GM12878 (cell line): ENCODE measurements at regions not wholly inside any gene's neighbourhood (a gene's known extent, or its start where the extent isn't known, plus 50 kb on each side); places are given as distances from the start of the nearest gene placed in this dataset.
A peak's percentile ranks its signal among the peaks of the same experiment; 100 is the strongest.

Experiments
- ATAC-seq: fragments of 200-7000 bp; cut with Tn5 transposase; 3 replicates; pipeline ENCODE4 v1.9.1; 2020; ENCODE audit warnings: mild to moderate bottlenecking, moderate library complexity
- BruUV-seq: library from RNA; stranded (reverse); fragments of 400-500 nt; replicated peaks from 2 replicates; lab custom pipeline; 2021; lab: Mats Ljungman, UMichigan
- CTCF ChIA-PET: fragments of 300-600 bp; sonication (Branson Sonifier 250); formaldehyde crosslinking; extraction: SDS; loops from one replicate; lab custom pipeline; 2021; ENCODE audit warnings: inconsistent platforms; lab: Yijun Ruan, JAX
- POLR2A ChIA-PET: fragments of 350-600 bp; formaldehyde crosslinking; extraction: SDS; loops from one replicate; lab custom pipeline; 2021; ENCODE audit warnings: inconsistent platforms; lab: Charles Lee
- RAD21 ChIA-PET: fragments of 300-600 bp; sonication (Branson Sonifier 250); formaldehyde crosslinking; loops from one replicate; lab custom pipeline; 2023; ENCODE audit warnings: antibody characterized with exemption; ENCODE audit not compliant: unreplicated experiment; lab: Charles Lee
- SMC1A ChIA-PET: fragments of 300-600 bp; sonication (Branson Sonifier 250); formaldehyde crosslinking; loops from one replicate; lab custom pipeline; 2023; ENCODE audit not compliant: unreplicated experiment, uncharacterized antibody; lab: Charles Lee
- DNase-seq: peaks from one replicate; pipeline ENCODE4 v3.0.0-alpha.2; 2011; ENCODE audit warnings: low read depth, low spot score
- FAIRE-seq: peaks from 3 replicates; lab custom pipeline; 2011; peaks lifted over from hg19 to GRCh38; lab: Jason Lieb, UNC
- H2AFZ ChIP-seq: 2 replicates; pipeline ENCODE4 v1.6.0; 2011; ENCODE audit warnings: low read depth, low read length, control low read depth; ENCODE audit not compliant: control insufficient read depth
- H3K27ac ChIP-seq: 2 replicates; pipeline ENCODE4 v1.5.1; 2011; ENCODE audit warnings: control low read depth; ENCODE audit not compliant: control insufficient read depth, insufficient read depth
- H3K27me3 ChIP-seq, 2 experiments: replicated peaks in 1 of 2; 2 replicates each; pipeline versions ENCODE4 v1.6.0 to v1.6.1; 2011; ENCODE audit warnings: low read length in 1 of 2; ENCODE audit not compliant: control insufficient read depth in 2 of 2, insufficient read depth in 2 of 2
- H3K36me3 ChIP-seq, 2 experiments: 2 replicates each; pipeline ENCODE4 v1.5.1; 2011; ENCODE audit warnings: low read length in 1 of 2; ENCODE audit not compliant: control insufficient read depth in 2 of 2, insufficient read depth in 2 of 2
- H3K4me1 ChIP-seq: 2 replicates; pipeline ENCODE4 v1.6.1; 2011; ENCODE audit warnings: mild to moderate bottlenecking, low read length, moderate library complexity, mixed read lengths; ENCODE audit not compliant: control insufficient read depth, insufficient read depth
- H3K4me2 ChIP-seq: 2 replicates; pipeline ENCODE4 v1.6.0; 2011; ENCODE audit warnings: control low read depth; ENCODE audit not compliant: control insufficient read depth, insufficient read depth
- H3K4me3 ChIP-seq: fragments of 200-600 bp; sonication (generic); 2 replicates; pipeline ENCODE4 v1.5.1; 2016
- H3K79me2 ChIP-seq: 2 replicates; pipeline ENCODE4 v1.6.0; 2011; ENCODE audit warnings: low read length; ENCODE audit not compliant: control insufficient read depth, insufficient read depth
- H3K9ac ChIP-seq: 2 replicates; pipeline ENCODE4 v1.8.0; 2011; ENCODE audit warnings: low read length, control low read depth, mixed read lengths; ENCODE audit not compliant: control insufficient read depth, insufficient read depth
- H3K9me3 ChIP-seq: replicated peaks from 3 replicates; pipeline ENCODE4 v1.5.1; 2011; ENCODE audit warnings: mild to moderate bottlenecking, low read length; ENCODE audit not compliant: control insufficient read depth, insufficient read depth
- H4K20me1 ChIP-seq: 2 replicates; pipeline ENCODE4 v1.6.0; 2011; ENCODE audit not compliant: control insufficient read depth, insufficient read depth
- BCL11A ChIP-seq: IDR thresholded peaks from 2 replicates; pipeline ENCODE4 v1.6.1; 2011; ENCODE audit warnings: low read depth, low read length
- BMI1 ChIP-seq: fragments of 450-650 bp; IDR thresholded peaks from 2 replicates; pipeline ENCODE4 v1.6.1; 2016; ENCODE audit warnings: mild to moderate bottlenecking, moderate library complexity, borderline replicate concordance
- CBX3 ChIP-seq: fragments of 200-600 bp; sonication (generic); IDR thresholded peaks from 2 replicates; pipeline ENCODE4 v1.6.1; 2016; ENCODE audit warnings: low read depth, borderline replicate concordance
- CBX5 ChIP-seq: sonication (generic); IDR thresholded peaks from 2 replicates; pipeline ENCODE4 v1.6.1; 2016; ENCODE audit warnings: low read depth, moderate library complexity, mild to moderate bottlenecking, inconsistent platforms
- CREB1 ChIP-seq: IDR thresholded peaks from 2 replicates; pipeline ENCODE4 v1.6.1; 2012; ENCODE audit warnings: low read depth, mild to moderate bottlenecking, inconsistent platforms
- DPF2 ChIP-seq: fragments of 450-650 bp; IDR thresholded peaks from 2 replicates; pipeline ENCODE4 v1.6.1; 2017; ENCODE audit warnings: mild to moderate bottlenecking
- JUND ChIP-seq: IDR thresholded peaks from 2 replicates; pipeline ENCODE4 v1.6.1; 2012; ENCODE audit warnings: low read depth, mild to moderate bottlenecking, low read length, improper control_type of control experiment, moderate library complexity
- KAT2A ChIP-seq: conservative IDR thresholded peaks from 2 replicates; pipeline ENCODE4 v1.6.1; 2011; ENCODE audit warnings: low read depth, low read length; ENCODE audit not compliant: control insufficient read depth
- MTA2 ChIP-seq: fragments of 450-650 bp; IDR thresholded peaks from 2 replicates; pipeline ENCODE4 v1.6.1; 2016; ENCODE audit warnings: low read depth, mild to moderate bottlenecking, moderate library complexity
- PAX5 ChIP-seq: IDR thresholded peaks from 2 replicates; pipeline ENCODE4 v1.6.1; 2011; ENCODE audit warnings: low read depth, low read length, borderline replicate concordance
- PAX8 ChIP-seq: fragments of 450-650 bp; IDR thresholded peaks from 2 replicates; pipeline ENCODE4 v1.6.1; 2017; ENCODE audit warnings: mild to moderate bottlenecking, moderate library complexity
- POLR2A ChIP-seq: IDR thresholded peaks from 2 replicates; pipeline ENCODE4 v1.6.1; 2011; ENCODE audit warnings: low read depth, mild to moderate bottlenecking, low read length
- RAD51 ChIP-seq: fragments of 450-650 bp; IDR thresholded peaks from 2 replicates; pipeline ENCODE4 v1.6.1; 2016; ENCODE audit warnings: moderate library complexity, mild to moderate bottlenecking, inconsistent platforms
- RCOR1 ChIP-seq: conservative IDR thresholded peaks from 2 replicates; pipeline ENCODE4 v1.6.1; 2012; ENCODE audit warnings: low read depth, low read length, improper control_type of control experiment
- RELA ChIP-seq: fragments of 450-650 bp; IDR thresholded peaks from 2 replicates; pipeline ENCODE4 v1.8.0; 2014; ENCODE audit warnings: borderline replicate concordance; ENCODE audit not compliant: partially characterized antibody
- SMAD1 ChIP-seq: fragments of 450-650 bp; IDR thresholded peaks from 2 replicates; pipeline ENCODE4 v1.6.1; 2018; ENCODE audit warnings: mild to moderate bottlenecking, low read depth; ENCODE audit not compliant: partially characterized antibody
- ZNF384 ChIP-seq: IDR thresholded peaks from 2 replicates; pipeline ENCODE4 v1.6.1; 2012; ENCODE audit warnings: low read depth, mild to moderate bottlenecking, low read length, improper control_type of control experiment, borderline replicate concordance
- ZNF622 ChIP-seq: fragments of 450-650 bp; IDR thresholded peaks from 2 replicates; pipeline ENCODE4 v1.6.1; 2017; ENCODE audit warnings: mild to moderate bottlenecking, inconsistent platforms
- WGBS: methylation state at CpG from one replicate; pipeline ENCODE4 v1.1.6; 2016; ENCODE audit warnings: low lambda C conversion rate; ENCODE audit not compliant: insufficient replicate concordance, insufficient coverage; ENCODE audit errors: missing lambda C conversion rate; 5-methylcytosine and 5-hydroxymethylcytosine counted together
- in situ Hi-C: fragments of 300-500 bp; cut with MboI; formaldehyde crosslinking; loops from 9 replicates; pipeline ENCODE4 v1.14.3; 2018; ENCODE audit warnings: mixed read lengths
- intact Hi-C: fragments of 100-400 bp; cut with micrococcal nuclease; formaldehyde crosslinking; loops from one replicate; pipeline ENCODE4 v1.14.2; 2022; ENCODE audit not compliant: unreplicated experiment
- TF ChIP-seq, protein P1 (sequence below): IDR thresholded peaks from 2 replicates; pipeline ENCODE4 v1.6.1; 2012; ENCODE audit warnings: improper control_type of control experiment, low read depth, low read length; ENCODE audit not compliant: insufficient replicate concordance
- TF ChIP-seq, protein P2 (sequence below): IDR thresholded peaks from 2 replicates; pipeline ENCODE4 v1.6.1; 2012; ENCODE audit warnings: low read length, inconsistent platforms

DNA sequence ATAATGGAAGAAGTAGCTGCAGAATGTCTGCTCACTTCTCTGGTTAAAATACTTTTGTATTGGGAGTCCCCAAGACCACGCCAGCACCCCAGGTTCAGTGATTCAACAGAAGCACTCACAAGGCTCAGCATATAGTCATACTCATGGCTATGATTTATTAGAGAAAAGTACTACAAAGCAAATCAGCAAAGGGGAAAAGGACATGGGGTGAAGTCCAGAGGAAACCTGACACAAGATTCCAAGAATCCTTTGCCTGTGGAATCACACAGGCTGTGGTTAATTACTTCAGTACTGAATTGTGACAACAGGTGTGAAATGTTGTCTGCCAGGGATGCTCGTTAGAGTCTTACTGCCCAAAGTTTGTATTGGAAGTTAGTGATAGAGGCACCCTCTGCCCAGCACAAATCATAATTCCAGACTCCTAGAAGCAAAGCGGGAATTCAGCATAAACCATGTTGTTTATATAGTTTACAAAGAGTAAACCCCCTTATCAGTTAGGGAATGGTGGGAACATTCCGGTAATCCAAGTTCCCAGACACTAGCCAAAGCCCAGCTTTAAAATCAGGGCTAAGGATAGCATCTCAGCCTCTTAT is 79.4 kb downstream of the HYCC1 start:
- H3K9me3 ChIP-seq = no peaks in the 10 kb centered on the region; the same call in 2 of the 3 replicates
- H4K20me1 ChIP-seq = no peaks in the 10 kb centered on the region
- no peak overlapping the region for H2AFZ ChIP-seq
- ChIA-PET POLR2A (no interaction called here), CTCF (no interaction called here), SMC1A (interaction anchor here (1.0 to 1.2 kb wide), 2 partner anchors 9 to 121 kb away, joined by 3 read pairs; no protein-coding TSS in a partner anchor), RAD21 (interaction anchor here (2.1 kb wide), 1 partner anchor 120 kb away, joined by 7 read pairs; no protein-coding TSS in a partner anchor)
- H3K4me2 ChIP-seq = no peak overlapping the region
- BruUV-seq = no TSS peak
- no peak overlapping the region for H3K9ac ChIP-seq
- WGBS = 98% methylated on average over 4 of the region's 4 CpGs
- FAIRE-seq (peak; percentile 7), ATAC-seq (no peak), DNase-seq (no peak)
- H3K4me1 ChIP-seq = no peaks in the 10 kb centered on the region
- H3K27me3 ChIP-seq = no peaks in the 10 kb centered on the region
- intact Hi-C loops = no loop called here
- H3K4me3 ChIP-seq = no peak overlapping the region
- no peaks in the 10 kb centered on the region for H3K79me2 ChIP-seq
- in situ Hi-C loops = no loop called here
- H3K27ac ChIP-seq = no peak overlapping the region
- no peaks in the 10 kb centered on the region for H3K36me3 ChIP-seq
- TF ChIP-seq ZNF384 (no peak), BCL11A (no peak), CREB1 (no peak), CBX5 (no peak), RAD51 (no peak), ZNF622 (no peak), PAX5 (no peak), CBX3 (no peak), JUND (no peak), MTA2 (no peak), RCOR1 (no peak), SMAD1 (no peak), PAX8 (no peak), BMI1 (no peak), POLR2A (no peak), KAT2A (no peak), RELA (no peak), DPF2 (no peak)
- TF ChIP-seq, protein P1, sequence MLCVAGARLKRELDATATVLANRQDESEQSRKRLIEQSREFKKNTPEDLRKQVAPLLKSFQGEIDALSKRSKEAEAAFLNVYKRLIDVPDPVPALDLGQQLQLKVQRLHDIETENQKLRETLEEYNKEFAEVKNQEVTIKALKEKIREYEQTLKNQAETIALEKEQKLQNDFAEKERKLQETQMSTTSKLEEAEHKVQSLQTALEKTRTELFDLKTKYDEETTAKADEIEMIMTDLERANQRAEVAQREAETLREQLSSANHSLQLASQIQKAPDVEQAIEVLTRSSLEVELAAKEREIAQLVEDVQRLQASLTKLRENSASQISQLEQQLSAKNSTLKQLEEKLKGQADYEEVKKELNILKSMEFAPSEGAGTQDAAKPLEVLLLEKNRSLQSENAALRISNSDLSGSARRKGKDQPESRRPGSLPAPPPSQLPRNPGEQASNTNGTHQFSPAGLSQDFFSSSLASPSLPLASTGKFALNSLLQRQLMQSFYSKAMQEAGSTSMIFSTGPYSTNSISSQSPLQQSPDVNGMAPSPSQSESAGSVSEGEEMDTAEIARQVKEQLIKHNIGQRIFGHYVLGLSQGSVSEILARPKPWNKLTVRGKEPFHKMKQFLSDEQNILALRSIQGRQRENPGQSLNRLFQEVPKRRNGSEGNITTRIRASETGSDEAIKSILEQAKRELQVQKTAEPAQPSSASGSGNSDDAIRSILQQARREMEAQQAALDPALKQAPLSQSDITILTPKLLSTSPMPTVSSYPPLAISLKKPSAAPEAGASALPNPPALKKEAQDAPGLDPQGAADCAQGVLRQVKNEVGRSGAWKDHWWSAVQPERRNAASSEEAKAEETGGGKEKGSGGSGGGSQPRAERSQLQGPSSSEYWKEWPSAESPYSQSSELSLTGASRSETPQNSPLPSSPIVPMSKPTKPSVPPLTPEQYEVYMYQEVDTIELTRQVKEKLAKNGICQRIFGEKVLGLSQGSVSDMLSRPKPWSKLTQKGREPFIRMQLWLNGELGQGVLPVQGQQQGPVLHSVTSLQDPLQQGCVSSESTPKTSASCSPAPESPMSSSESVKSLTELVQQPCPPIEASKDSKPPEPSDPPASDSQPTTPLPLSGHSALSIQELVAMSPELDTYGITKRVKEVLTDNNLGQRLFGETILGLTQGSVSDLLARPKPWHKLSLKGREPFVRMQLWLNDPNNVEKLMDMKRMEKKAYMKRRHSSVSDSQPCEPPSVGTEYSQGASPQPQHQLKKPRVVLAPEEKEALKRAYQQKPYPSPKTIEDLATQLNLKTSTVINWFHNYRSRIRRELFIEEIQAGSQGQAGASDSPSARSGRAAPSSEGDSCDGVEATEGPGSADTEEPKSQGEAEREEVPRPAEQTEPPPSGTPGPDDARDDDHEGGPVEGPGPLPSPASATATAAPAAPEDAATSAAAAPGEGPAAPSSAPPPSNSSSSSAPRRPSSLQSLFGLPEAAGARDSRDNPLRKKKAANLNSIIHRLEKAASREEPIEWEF = no peak
- TF ChIP-seq, protein P2, sequence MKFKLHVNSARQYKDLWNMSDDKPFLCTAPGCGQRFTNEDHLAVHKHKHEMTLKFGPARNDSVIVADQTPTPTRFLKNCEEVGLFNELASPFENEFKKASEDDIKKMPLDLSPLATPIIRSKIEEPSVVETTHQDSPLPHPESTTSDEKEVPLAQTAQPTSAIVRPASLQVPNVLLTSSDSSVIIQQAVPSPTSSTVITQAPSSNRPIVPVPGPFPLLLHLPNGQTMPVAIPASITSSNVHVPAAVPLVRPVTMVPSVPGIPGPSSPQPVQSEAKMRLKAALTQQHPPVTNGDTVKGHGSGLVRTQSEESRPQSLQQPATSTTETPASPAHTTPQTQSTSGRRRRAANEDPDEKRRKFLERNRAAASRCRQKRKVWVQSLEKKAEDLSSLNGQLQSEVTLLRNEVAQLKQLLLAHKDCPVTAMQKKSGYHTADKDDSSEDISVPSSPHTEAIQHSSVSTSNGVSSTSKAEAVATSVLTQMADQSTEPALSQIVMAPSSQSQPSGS = no peak
